WTC11 (cell line): ENCODE measurements at regions not wholly inside any gene's neighbourhood (a gene's known extent, or its start where the extent isn't known, plus 50 kb on each side); places are given as distances from the start of the nearest gene placed in this dataset.

ENCODE experiments used
- CREB1 ChIP-seq: sonication (generic); formaldehyde crosslinking; IDR thresholded peaks from 2 replicates; pipeline ENCODE4 v1.8.0; 2023; ENCODE audit warnings: mild to moderate bottlenecking, missing genetic modification reagents
- CTCF ChIP-seq: fragments of 200-600 bp; IDR thresholded peaks from 2 replicates; pipeline ENCODE4 v1.8.0; 2022; ENCODE audit warnings: antibody characterized with exemption
- E2F1 ChIP-seq: sonication (generic); formaldehyde crosslinking; IDR thresholded peaks from 2 replicates; pipeline ENCODE4 v1.8.0; 2022; ENCODE audit warnings: mild to moderate bottlenecking, missing genetic modification reagents
- HMGXB4 ChIP-seq: sonication (generic); formaldehyde crosslinking; IDR thresholded peaks from 2 replicates; pipeline ENCODE4 v1.8.1; 2023; ENCODE audit warnings: mild to moderate bottlenecking, moderate library complexity, missing genetic modification reagents
- NR2C2 ChIP-seq: sonication (generic); formaldehyde crosslinking; IDR thresholded peaks from 2 replicates; pipeline ENCODE4 v1.8.0; 2022; ENCODE audit warnings: mild to moderate bottlenecking, missing genetic modification reagents
- USF1 ChIP-seq: sonication (generic); formaldehyde crosslinking; IDR thresholded peaks from 2 replicates; pipeline ENCODE4 v1.8.0; 2022; ENCODE audit warnings: mild to moderate bottlenecking, missing genetic modification reagents

GRCh38 chr17:53626286-53626685 is 196.4 kb upstream of the KIF2B start:
- TF ChIP-seq CTCF, result no peak
- no peak for TF ChIP-seq E2F1 (CRISPR knock-in tag)
- no peak for TF ChIP-seq HMGXB4
- no peak for TF ChIP-seq USF1
- no peak for TF ChIP-seq CREB1 (CRISPR knock-in tag)
- TF ChIP-seq NR2C2 (CRISPR knock-in tag), result no peak
